Prostate gland (tissue), 2 donors: ENCODE measurements at regions not wholly inside any gene's neighbourhood (a gene's known extent, or its start where the extent isn't known, plus 50 kb on each side); places are given as distances from the start of the nearest gene placed in this dataset.

ENCODE experiments used
- DNase-seq: peaks from one replicate; pipeline ENCODE4 v3.0.0-alpha.2; 2019; ENCODE audit warnings: low spot score
- H3K27ac ChIP-seq, 2 donors: fragments of 200-600 bp; sonication (generic); 2 replicates each; pipeline ENCODE4 v1.5.1; 2017 to 2019
- H3K27me3 ChIP-seq: fragments of 200-600 bp; sonication (generic); replicated peaks from 2 replicates; pipeline ENCODE4 v1.5.1; 2019; ENCODE audit not compliant: insufficient read depth
- H3K36me3 ChIP-seq, 2 donors: fragments of 200-600 bp; sonication (generic); 1 replicate in 1 of 2; 2 replicates in 1 of 2; pipeline versions ENCODE4 v1.5.1 to v1.8.1; 2017 to 2019
- H3K4me1 ChIP-seq: fragments of 200-600 bp; sonication (generic); replicated peaks from 2 replicates; pipeline ENCODE4 v1.5.1; 2019
- H3K4me3 ChIP-seq, 2 donors: fragments of 200-600 bp; sonication (generic); 2 replicates each; pipeline ENCODE4 v1.5.1; 2017 to 2019
- H3K9me3 ChIP-seq: fragments of 200-600 bp; sonication (generic); 2 replicates; pipeline ENCODE4 v1.5.1; 2017
- CTCF ChIP-seq, 4 experiments: fragments of 200-600 bp in 2 of 4; fragments of 450-650 bp in 2 of 4; sonication (generic) in 2 of 4; IDR thresholded peaks; 1 replicate in 3 of 4; 2 replicates in 1 of 4; pipeline ENCODE4 v1.5.1; 2016 to 2019; ENCODE audit warnings: antibody characterized with exemption in 4 of 4, mild to moderate bottlenecking in 2 of 4, moderate library complexity in 2 of 4
- POLR2A ChIP-seq: fragments of 450-650 bp; IDR thresholded peaks from one replicate; pipeline ENCODE4 v1.6.1; 2016; ENCODE audit warnings: antibody characterized with exemption, mild to moderate bottlenecking
- POLR2AphosphoS5 ChIP-seq: sonication (generic); formaldehyde crosslinking; IDR thresholded peaks from one replicate; pipeline ENCODE4 v1.6.1; 2017; ENCODE audit warnings: antibody characterized with exemption
- WGBS: methylation state at CpG from one replicate; pipeline ENCODE4 v1.1.5; 2018; 5-methylcytosine and 5-hydroxymethylcytosine counted together
- intact Hi-C: fragments of 100-400 bp; cut with DNase I; formaldehyde crosslinking; loops from one replicate; pipeline ENCODE4 v1.14.2; 2022

- TF ChIP-seq CTCF (IDR thresholded peaks at IDR 0.05), result no peak
- TF ChIP-seq POLR2AphosphoS5, result no peak
- TF ChIP-seq POLR2A, result no peak
- Histone ChIP-seq H3K4me3 (no peak overlapping the region), H3K27ac (no peak overlapping the region), H3K36me3 (no peaks in the 10 kb centered on the region), H3K27me3 (no peaks in the 10 kb centered on the region), H3K4me1 (no peaks in the 10 kb centered on the region), H3K9me3 (no peaks in the 10 kb centered on the region)
- 51% methylated on average over 2 of the region's 2 CpGs for WGBS
- intact Hi-C loops, result loop anchor here (10.0 kb wide), 1 partner anchor 469 kb away; no protein-coding TSS in a partner anchor
- no peak for DNase-seq
Measured at GRCh38 chr5:167576126-167576525, 715.3 kb upstream of the WWC1 start.

- TF ChIP-seq POLR2AphosphoS5 (no peak), CTCF (IDR thresholded peaks at IDR 0.05) (no peak), POLR2A (no peak)
- WGBS, result 62% methylated on average over 4 of the region's 4 CpGs
- no peak overlapping the region for H3K4me3 ChIP-seq
- H3K36me3 ChIP-seq, result no peaks in the 10 kb centered on the region
- no peaks in the 10 kb centered on the region for H3K9me3 ChIP-seq
- intact Hi-C loops, result loop anchor here (10.0 kb wide), 1 partner anchor 468 kb away; no protein-coding TSS in a partner anchor
- no peaks in the 10 kb centered on the region for H3K27me3 ChIP-seq
- no peak for DNase-seq
- H3K27ac ChIP-seq, result no peak overlapping the region
- no peaks in the 10 kb centered on the region for H3K4me1 ChIP-seq
Measured at GRCh38 chr5:167576897-167577296, 714.5 kb upstream of the WWC1 start.

- no peaks in the 10 kb centered on the region for H3K36me3 ChIP-seq
- no peaks in the 10 kb centered on the region for H3K9me3 ChIP-seq
- H3K27ac ChIP-seq, result no peak overlapping the region
- DNase-seq, result no peak
- WGBS, result 95% methylated on average over 8 of the region's 8 CpGs
- no peaks in the 10 kb centered on the region for H3K4me1 ChIP-seq
- intact Hi-C loops, result loop anchor here (10.0 kb wide), 1 partner anchor 467 kb away; no protein-coding TSS in a partner anchor
- H3K27me3 ChIP-seq, result no peaks in the 10 kb centered on the region
- H3K4me3 ChIP-seq, result no peak overlapping the region
- no peak for TF ChIP-seq CTCF (IDR thresholded peaks at IDR 0.05)
- no peak for TF ChIP-seq POLR2A
- no peak for TF ChIP-seq POLR2AphosphoS5
Measured at GRCh38 chr5:167577616-167578015, 713.8 kb upstream of the WWC1 start.

- Histone ChIP-seq H3K36me3 (no peaks in the 10 kb centered on the region), H3K27me3 (no peaks in the 10 kb centered on the region), H3K9me3 (no peaks in the 10 kb centered on the region), H3K4me1 (no peaks in the 10 kb centered on the region), H3K4me3 (no peak overlapping the region), H3K27ac (no peak overlapping the region)
- DNase-seq, result no peak
- TF ChIP-seq POLR2AphosphoS5 (no peak), CTCF (IDR thresholded peaks at IDR 0.05) (no peak)
- intact Hi-C loops, result loop anchor here (10.0 kb wide), 1 partner anchor 466 kb away; no protein-coding TSS in a partner anchor
- WGBS, result 80% methylated on average over 6 of the region's 6 CpGs
Measured at GRCh38 chr5:167578977-167579692, 712.3 kb upstream of the WWC1 start.

GRCh38 chr5:167579693-167580055, 711.8 kb upstream of the WWC1 start:
- intact Hi-C loops, result loop anchor here (10.0 kb wide), 1 partner anchor 465 kb away; no protein-coding TSS in a partner anchor
- Histone ChIP-seq H3K27ac (no peak overlapping the region), H3K27me3 (no peaks in the 10 kb centered on the region), H3K4me1 (no peaks in the 10 kb centered on the region), H3K36me3 (no peaks in the 10 kb centered on the region), H3K4me3 (no peak overlapping the region), H3K9me3 (no peaks in the 10 kb centered on the region)
- TF ChIP-seq POLR2A (no peak), CTCF (IDR thresholded peaks at IDR 0.05) (no peak), POLR2AphosphoS5 (no peak)
- no peak for DNase-seq
- 78% methylated on average over 5 of the region's 5 CpGs for WGBS
